NCI-H2107 treated with DMSO at 0.1 percent for 48 hours (cell line): ENCODE measurements at regions not wholly inside any gene's neighbourhood (a gene's known extent, or its start where the extent isn't known, plus 50 kb on each side); places are given as distances from the start of the nearest gene placed in this dataset.
"Not testable (repeated sequence)": the region's sequence is repeated elsewhere in the genome, so short reads cannot be mapped to it uniquely, and the experiment has no call there.

Source experiments
- DNase-seq: peaks from one replicate; lab custom pipeline; 2025; ENCODE audit not compliant: unreplicated experiment; lab: John Stamatoyannopoulos, UW

DNA sequence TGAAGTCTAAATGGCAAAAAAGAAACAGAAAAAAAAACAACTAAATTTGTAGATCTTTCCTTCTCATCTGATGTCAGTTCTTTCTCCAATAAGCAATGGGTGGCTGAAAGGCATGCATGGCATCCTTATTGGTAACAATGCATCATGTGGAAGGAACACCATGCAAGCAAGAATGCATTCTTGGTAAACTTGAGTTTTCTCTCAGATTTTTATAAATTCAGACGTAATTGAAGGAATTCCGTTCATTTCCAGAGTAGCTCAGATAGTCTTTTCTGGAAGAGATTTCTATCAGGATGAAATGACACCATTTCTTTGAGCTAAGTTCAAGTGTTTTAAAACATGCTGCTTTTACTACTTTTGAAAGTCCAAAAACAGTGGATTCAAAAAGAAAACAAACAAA is 373.0 kb downstream of the COG6 start:
- no peak for DNase-seq

GRCh38 chr13:40031031-40031430 is 375.6 kb downstream of the COG6 start:
- DNase-seq, result no peak

DNA sequence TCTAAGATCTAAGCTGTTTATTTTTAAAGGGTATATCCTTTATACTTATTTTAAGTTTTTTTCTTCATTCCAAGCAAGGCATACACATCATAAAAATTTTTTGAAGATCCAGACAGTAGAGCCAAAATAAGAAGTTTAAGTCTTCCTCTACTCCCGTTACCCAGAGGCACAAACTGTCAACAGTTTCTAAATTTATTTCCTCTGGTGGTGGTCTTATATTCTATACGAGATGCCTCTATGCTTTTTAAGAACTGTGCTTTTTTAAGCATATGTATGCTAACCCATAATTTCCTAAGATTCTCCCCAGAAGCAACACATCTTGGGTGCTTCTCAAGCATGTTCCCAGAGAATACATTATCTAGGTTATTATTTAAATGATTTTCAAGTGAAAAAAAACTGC is 383.6 kb downstream of the COG6 start:
- no peak for DNase-seq

DNA sequence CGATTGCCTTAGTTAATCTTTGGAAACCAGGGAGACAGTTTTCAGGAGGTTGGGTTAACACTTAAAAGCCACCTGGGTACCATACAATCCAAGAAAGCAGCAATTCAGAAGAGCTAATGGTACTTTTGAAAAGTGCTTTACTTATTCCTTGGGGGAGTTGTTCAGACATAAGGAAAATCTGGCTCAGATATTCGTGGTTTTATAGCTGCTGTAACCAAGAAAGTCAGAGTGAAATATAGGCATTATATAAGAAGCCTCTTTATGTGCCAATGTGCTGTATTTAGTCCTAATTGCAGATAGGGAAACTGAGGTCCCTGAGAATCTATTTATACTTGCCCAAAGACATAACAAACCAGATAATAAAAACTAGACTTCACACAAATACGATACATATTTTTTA is 387.5 kb downstream of the COG6 start:
- DNase-seq, result no peak

DNA sequence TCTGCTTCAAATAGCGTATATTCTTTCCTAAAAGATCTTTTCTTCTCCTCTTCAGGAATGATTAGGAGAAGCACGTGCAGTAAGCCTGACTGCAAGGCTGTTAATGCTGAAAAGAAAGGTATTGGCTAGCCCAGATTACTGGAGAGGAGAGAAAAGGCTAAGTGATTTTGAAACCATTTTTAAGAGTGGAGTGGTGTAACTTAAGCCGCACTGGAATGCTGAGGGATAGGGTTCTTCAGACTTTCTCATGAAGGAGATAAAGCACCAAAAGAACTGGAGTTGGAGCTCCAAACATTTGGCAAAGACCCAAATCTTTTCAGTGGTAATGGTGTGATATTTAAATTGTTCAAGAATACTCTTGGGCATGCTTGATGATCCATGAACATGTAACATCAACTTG is 388.3 kb downstream of the COG6 start:
- peak; percentile 34 for DNase-seq

DNA sequence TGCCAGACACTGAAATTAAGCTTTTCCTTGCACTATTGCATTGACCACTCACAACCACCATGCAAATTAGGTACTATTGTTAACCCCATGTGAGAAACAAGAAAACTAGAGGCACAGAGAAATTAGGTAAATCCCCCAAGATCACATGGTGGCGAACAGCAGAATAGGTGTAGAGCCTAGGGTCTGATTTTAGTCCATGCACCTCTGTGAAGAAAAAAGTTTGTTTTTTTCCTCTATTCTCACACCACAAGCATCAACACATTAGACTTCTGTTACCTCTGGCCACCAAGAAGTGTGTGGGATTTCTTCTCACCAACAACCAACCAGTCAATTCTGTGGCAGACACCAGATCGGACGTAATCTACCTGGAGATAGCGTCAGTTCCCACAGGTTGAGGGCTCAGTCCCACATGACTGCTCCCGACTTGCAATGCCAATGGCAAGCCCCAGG is 391.9 kb downstream of the COG6 start:
- no peak for DNase-seq

GRCh38 chr13:40048551-40048950 is 393.1 kb downstream of the COG6 start:
- no peak for DNase-seq

GRCh38 chr13:40052954-40053353 is 397.5 kb downstream of the COG6 start:
- DNase-seq, result no peak

GRCh38 chr13:40053401-40053800 is 397.9 kb downstream of the COG6 start:
- DNase-seq, result no peak

DNA sequence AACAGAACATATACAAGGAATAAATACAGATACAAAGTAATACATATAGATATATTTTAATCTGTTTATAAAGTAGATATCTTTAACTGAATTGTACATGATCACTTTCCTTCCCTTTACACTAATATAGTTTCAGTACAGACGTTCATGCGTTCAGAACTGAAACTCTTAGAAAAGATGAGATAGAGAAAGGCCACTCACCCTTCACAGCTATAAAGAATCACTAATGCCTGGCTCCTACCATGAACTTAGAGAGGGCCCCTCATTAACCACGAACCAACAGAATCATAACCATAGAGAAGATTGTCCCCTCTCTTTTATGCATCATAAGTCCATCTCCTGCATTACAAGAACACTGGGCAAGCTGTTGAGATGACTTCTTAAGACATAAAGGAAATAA is 399.0 kb downstream of the COG6 start:
- not testable (repeated sequence) for DNase-seq

DNA sequence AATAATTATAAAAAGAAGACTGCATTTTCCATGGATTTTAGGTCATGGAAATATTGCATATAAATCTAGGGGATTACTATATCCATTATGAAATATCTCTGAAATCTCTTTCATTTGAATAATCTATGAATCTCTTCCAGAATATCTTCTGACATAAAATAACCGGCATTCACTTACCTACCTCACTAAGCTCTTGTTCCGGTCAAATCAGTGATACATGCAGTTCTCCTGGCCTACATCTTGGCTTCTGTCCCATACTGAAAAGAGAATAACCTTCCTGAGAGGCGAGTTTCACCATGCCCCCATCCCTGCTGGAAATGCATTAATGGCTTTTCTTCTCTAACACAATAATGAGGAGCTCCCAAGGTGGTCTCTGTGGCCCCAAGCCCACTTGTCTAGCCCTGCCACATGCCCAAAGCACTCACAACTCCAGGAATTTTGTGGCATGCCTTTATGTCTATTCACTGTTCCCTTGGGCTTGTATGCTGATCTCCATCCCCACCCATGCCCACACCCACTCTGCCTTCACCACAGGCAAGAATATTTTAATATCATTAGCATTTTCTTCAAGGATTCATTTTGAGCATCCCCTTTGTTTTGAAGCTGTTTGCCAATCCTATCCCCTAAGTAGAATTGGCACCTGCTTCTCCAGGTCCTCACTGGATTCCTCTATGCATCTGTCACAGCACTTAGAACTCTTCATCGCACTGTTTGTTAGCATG is 401.6 kb downstream of the COG6 start:
- no peak for DNase-seq

DNA sequence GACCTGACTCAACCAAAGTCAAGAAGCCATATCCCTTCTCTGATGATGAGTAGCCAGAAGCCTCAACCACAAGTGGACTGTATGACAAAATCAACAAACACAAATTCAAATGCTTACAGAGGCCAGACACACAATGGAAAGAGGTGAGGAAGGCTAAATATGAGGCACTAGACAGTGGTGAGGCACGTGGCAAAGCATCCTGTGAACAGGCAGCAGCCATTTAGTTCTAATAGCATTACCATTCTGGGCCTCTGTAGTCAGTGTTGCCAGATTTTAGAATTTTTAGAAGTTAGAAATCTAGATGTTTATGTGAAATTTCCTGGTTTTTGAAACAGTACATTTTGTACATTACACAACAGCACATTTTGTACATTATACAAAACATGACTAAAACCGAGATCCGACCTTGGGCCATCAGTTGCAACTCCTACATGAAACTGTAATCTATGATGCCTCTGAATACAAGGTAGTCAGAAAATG is 403.3 kb downstream of the COG6 start:
- DNase-seq, result no peak

DNA sequence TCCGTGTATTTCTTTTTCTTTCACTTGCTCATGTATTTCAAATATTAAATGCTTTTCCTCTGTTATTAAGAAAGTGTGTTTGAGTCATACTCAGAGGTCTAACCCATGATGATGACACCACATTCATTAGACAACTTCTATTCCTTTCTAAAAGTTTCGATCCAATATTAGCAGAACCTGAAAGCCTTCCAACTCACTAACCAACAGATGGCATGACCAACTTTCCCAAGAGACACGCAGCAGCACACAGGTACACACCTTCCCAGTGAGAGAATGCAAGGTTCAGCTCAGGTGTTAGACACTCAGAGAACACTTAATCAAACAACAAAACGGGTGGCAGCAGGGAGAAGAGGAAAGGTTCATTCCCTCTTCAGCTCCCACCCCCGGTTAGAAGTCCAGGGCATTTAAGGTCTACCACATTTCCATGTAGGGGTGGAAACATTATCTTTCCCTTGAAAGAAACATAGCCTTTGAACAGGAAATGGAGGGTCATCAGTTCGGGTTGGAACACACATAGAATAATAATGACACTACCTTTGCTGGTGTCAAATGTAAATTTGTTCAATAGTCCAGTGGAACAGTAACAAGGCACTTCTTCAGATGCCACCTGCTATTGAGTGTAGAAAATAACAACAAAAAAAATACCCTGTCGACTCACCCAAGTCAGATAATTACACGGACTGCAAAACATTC is 404.2 kb downstream of the COG6 start:
- DNase-seq, result peak; percentile 36

GRCh38 chr13:40060296-40061007 is 405.0 kb downstream of the COG6 start:
- peak; percentile 85 for DNase-seq

GRCh38 chr13:40061466-40062450 is 406.3 kb downstream of the COG6 start:
- DNase-seq, result no peak

DNA sequence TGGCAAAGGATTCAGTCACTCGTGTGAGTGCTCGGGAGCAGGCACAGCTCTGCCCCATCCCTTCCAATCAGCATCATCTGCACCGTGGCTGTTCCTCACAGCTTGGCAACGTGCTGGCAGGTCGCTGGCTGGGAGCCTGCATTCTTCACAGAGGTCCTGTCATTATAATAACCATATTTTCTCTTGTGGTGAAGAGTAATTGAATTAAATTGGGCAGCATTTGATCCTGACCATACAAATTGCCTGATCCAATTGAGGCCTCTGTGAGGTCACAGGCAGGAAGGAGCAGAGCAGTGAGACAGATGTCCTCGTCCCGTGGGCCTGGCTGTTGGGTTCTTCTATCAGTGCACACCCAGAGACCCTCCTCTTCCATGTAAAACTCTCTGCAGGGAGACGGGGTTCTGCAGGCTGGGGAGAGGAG is 407.8 kb downstream of the COG6 start:
- DNase-seq, result no peak

DNA sequence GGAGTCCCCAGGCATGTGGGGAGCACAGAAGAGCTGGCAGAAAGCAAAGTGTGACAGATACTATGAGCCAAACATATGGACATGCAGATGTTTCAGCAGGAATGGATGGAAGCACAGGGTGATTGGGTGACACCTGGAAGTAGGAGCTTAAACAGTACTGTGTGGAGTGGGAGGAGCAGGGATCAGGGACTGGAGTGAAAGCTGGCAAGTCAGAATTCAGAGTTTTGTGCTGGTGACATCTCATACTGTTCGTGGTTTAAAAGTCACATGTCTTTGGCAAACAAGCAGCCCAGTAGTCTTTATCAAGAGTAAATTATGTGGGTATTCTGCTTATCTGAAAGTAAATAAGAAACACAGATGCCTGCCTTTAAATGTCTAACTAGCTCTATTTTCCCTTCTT is 408.2 kb downstream of the COG6 start:
- DNase-seq, result peak; percentile 16

GRCh38 chr13:40064154-40065097 is 409.0 kb downstream of the COG6 start:
- DNase-seq, result no peak

GRCh38 chr13:40069173-40070044 is 413.9 kb downstream of the COG6 start:
- DNase-seq, result peak; percentile 42
